B cell (primary cell): ENCODE measurements at regions not wholly inside any gene's neighbourhood (a gene's known extent, or its start where the extent isn't known, plus 50 kb on each side); places are given as distances from the start of the nearest gene placed in this dataset.
A peak's percentile ranks its signal among the peaks of the same experiment; 100 is the strongest.

ENCODE experiments used
- ATAC-seq: fragments of 200-7000 bp; cut with Tn5 transposase; one replicate; pipeline ENCODE4 v1.10.0; 2021; ENCODE audit warnings: low read depth, mild to moderate bottlenecking, moderate number of reproducible peaks, moderate library complexity
- CTCF ChIA-PET: fragments of 350-600 bp; sonication (Branson Sonifier 250); formaldehyde crosslinking; loops from one replicate; lab custom pipeline; 2021; ENCODE audit warnings: antibody characterized with exemption, inconsistent platforms; lab: Charles Lee
- POLR2A ChIA-PET: fragments of 350-600 bp; sonication (Branson Sonifier 250); formaldehyde crosslinking; loops from one replicate; lab custom pipeline; 2021; ENCODE audit warnings: antibody characterized with exemption; lab: Charles Lee
- DNase-seq: peaks from one replicate; pipeline ENCODE4 v3.0.0; 2013
- H2AFZ ChIP-seq: 2 replicates; pipeline ENCODE4 v1.6.1; 2012; ENCODE audit warnings: mild to moderate bottlenecking, low read depth, low read length; ENCODE audit not compliant: insufficient read depth, poor library complexity, severe bottlenecking
- H3K27ac ChIP-seq, 2 donors: 1 replicate in 1 of 2; 2 replicates in 1 of 2; pipeline ENCODE4 v1.5.1; 2012 to 2013; ENCODE audit warnings: low read length in 2 of 2, mild to moderate bottlenecking in 2 of 2, moderate library complexity in 1 of 2
- H3K27me3 ChIP-seq, 4 experiments: fragments of 200-600 bp in 1 of 4; sonication (generic) in 1 of 4; replicated peaks in 1 of 4; 1 replicate in 2 of 4; 2 replicates in 2 of 4; pipeline versions ENCODE4 v1.6.1 to v1.7.0; 2013 to 2016; ENCODE audit warnings: low read length in 3 of 4, mild to moderate bottlenecking in 2 of 4, mixed read lengths in 1 of 4, moderate library complexity in 1 of 4; ENCODE audit not compliant: insufficient read depth in 4 of 4, control insufficient read depth in 3 of 4; ENCODE audit errors: control extremely low read depth in 1 of 4
- H3K36me3 ChIP-seq, 2 experiments: replicated peaks in 1 of 2; 1 replicate in 1 of 2; 2 replicates in 1 of 2; pipeline versions ENCODE4 v1.6.1 to v1.7.1; 2013; ENCODE audit warnings: low read length in 1 of 2; ENCODE audit not compliant: insufficient read depth in 2 of 2, control insufficient read depth in 1 of 2; ENCODE audit errors: control extremely low read depth in 1 of 2, extremely low read depth in 1 of 2
- H3K4me1 ChIP-seq, 2 donors: fragments of 200-600 bp in 1 of 2; sonication (generic) in 1 of 2; 1 replicate in 1 of 2; 2 replicates in 1 of 2; pipeline versions ENCODE4 v1.5.1 to v1.6.1; 2013 to 2017; ENCODE audit warnings: low read length in 2 of 2; ENCODE audit not compliant: control insufficient read depth in 2 of 2, insufficient read depth in 2 of 2
- H3K4me2 ChIP-seq: replicated peaks from 2 replicates; pipeline ENCODE3; 2012; ENCODE audit warnings: mild to moderate bottlenecking, low read depth, low read length; ENCODE audit not compliant: poor library complexity, severe bottlenecking
- H3K4me3 ChIP-seq, 5 experiments: fragments of 200-600 bp in 1 of 5; sonication (generic) in 1 of 5; 1 replicate in 3 of 5; 2 replicates in 2 of 5; pipeline versions ENCODE4 v1.5.1 to v1.7.0; 2011 to 2016; ENCODE audit warnings: low read length in 4 of 5, mild to moderate bottlenecking in 4 of 5, low read depth in 2 of 5, control low read depth in 1 of 5, moderate library complexity in 1 of 5; ENCODE audit not compliant: insufficient read depth in 1 of 5; ENCODE audit errors: control extremely low read depth in 1 of 5, extremely low read depth in 1 of 5
- H3K79me2 ChIP-seq: fragments of 200-600 bp; sonication (generic); one replicate; pipeline ENCODE4 v1.6.0; 2016; ENCODE audit warnings: low read length; ENCODE audit not compliant: control insufficient read depth, insufficient read depth
- H3K9ac ChIP-seq: fragments of 200-600 bp; sonication (generic); 2 replicates; pipeline ENCODE4 v1.6.1; 2017; ENCODE audit warnings: mild to moderate bottlenecking, low read length, moderate library complexity
- H3K9me3 ChIP-seq, 3 donors: one replicate each; pipeline versions ENCODE4 v1.6.1 to v1.7.1; 2013; ENCODE audit warnings: low read length in 2 of 3; ENCODE audit not compliant: control insufficient read depth in 2 of 3, insufficient read depth in 1 of 3; ENCODE audit errors: control extremely low read depth in 1 of 3
- H4K20me1 ChIP-seq: 2 replicates; pipeline ENCODE4 v1.6.0; 2012; ENCODE audit warnings: mild to moderate bottlenecking, low read length; ENCODE audit not compliant: insufficient read depth, control insufficient read depth, poor library complexity, severe bottlenecking
- H3K27ac Mint-ChIP-seq: one replicate; pipeline ENCODE4 v1.8.0; 2021; ENCODE audit warnings: mixed read lengths
- H3K27me3 Mint-ChIP-seq: one replicate; pipeline ENCODE4 v1.8.0; 2021; ENCODE audit warnings: mixed read lengths
- H3K4me1 Mint-ChIP-seq: one replicate; pipeline ENCODE4 v1.8.0; 2021; ENCODE audit warnings: mixed read lengths
- H3K4me3 Mint-ChIP-seq: one replicate; pipeline ENCODE4 v1.8.0; 2021; ENCODE audit warnings: mixed read lengths
- H3K9me3 Mint-ChIP-seq: one replicate; pipeline ENCODE4 v1.8.0; 2022; ENCODE audit warnings: mixed read lengths; ENCODE audit not compliant: insufficient read depth
- CTCF ChIP-seq: fragments of 200-600 bp; IDR thresholded peaks from one replicate; pipeline ENCODE4 v1.8.0; 2022; ENCODE audit warnings: antibody characterized with exemption, mild to moderate bottlenecking
- EZH2 ChIP-seq: IDR thresholded peaks from 2 replicates; pipeline ENCODE4 v1.6.1; 2012; ENCODE audit warnings: borderline replicate concordance, low read depth, mild to moderate bottlenecking, moderate library complexity, low read length; ENCODE audit not compliant: insufficient read depth, poor library complexity, severe bottlenecking
- WGBS: methylation state at CpG from one replicate; pipeline ENCODE4 v1.1.5; 2013; ENCODE audit warnings: missing lambda C conversion rate; ENCODE audit not compliant: insufficient coverage; 5-methylcytosine and 5-hydroxymethylcytosine counted together
- intact Hi-C: fragments of 100-400 bp; cut with micrococcal nuclease; formaldehyde crosslinking; loops from one replicate; pipeline ENCODE4 v1.10.0; 2022

DNA sequence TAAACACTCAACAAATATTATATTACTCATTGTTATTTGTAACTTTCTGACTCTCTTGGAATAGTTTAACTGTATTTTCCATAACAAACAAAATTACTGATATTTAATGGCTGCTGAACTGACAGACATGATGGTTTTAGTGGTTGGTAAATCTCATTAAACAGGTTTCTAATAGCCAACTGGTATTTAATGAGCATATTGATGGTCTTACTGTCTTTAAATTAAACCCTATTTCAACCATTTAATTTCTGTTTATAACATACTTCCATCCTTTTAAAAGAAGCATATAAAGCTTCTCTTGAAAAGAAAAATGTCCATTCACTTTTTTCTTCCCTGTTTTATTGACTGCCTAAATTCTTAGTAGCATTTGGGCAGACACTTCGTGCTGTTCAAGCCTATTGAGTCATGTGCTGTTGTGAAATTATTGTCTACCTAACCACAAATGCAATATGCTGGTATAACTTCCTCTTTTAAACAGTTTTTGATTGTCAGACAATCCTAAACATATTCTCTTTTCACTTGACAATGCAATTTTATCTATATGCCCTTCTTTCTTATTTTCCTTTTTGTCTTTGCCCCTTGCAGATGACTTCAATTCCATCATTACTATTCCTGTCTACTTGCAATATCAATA lies 163.9 kb upstream of the SLC7A11 start:
- H3K27me3 ChIP-seq, result no peaks in the 10 kb centered on the region
- CTCF ChIA-PET, result no interaction called here
- H3K4me3 Mint-ChIP-seq, result no peak overlapping the region
- no peak overlapping the region for H3K9ac ChIP-seq
- no CpG with 5 or more reads among the region's 1 CpG for WGBS
- no peak overlapping the region for H3K4me3 ChIP-seq
- no peaks in the 10 kb centered on the region for H3K27me3 Mint-ChIP-seq
- H4K20me1 ChIP-seq, result no peaks in the 10 kb centered on the region
- H3K4me2 ChIP-seq, result no peak overlapping the region
- POLR2A ChIA-PET, result no interaction called here
- no peaks in the 10 kb centered on the region for H3K79me2 ChIP-seq
- no peaks in the 10 kb centered on the region for H3K4me1 ChIP-seq
- no peak overlapping the region for H3K27ac Mint-ChIP-seq
- ATAC-seq (no peak), DNase-seq (peak; percentile 3)
- TF ChIP-seq CTCF (no peak), EZH2 (no peak)
- no peaks in the 10 kb centered on the region for H3K36me3 ChIP-seq
- H2AFZ ChIP-seq, result no peak overlapping the region
- H3K4me1 Mint-ChIP-seq, result peaks cover 4% of the 10 kb centered on the region
- intact Hi-C loops, result no loop called here
- H3K27ac ChIP-seq, result no peak overlapping the region
- no peaks in the 10 kb centered on the region for H3K9me3 Mint-ChIP-seq
- no peaks in the 10 kb centered on the region for H3K9me3 ChIP-seq

DNA sequence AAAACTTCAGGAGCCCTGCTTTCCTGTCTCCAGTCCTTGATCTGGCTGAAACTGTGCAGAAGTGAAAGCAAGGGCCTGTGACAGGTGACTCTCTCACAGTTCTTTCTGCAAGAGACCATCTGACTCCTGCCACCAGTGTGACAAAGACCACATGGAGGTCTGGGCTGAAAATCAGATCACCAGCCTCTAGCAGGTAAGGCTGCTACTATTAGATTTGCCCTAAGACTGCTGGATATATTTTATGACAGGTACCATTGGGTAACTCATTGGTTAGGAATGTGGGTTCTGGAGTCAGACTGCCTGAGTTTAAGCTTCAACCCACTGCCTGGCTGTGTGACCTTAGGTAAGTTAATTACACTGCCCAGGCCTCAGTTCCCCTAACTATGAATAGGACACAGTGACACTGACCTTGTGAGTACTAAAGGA lies 163.3 kb upstream of the SLC7A11 start:
- Histone ChIP-seq H3K4me2 (no peak overlapping the region), H3K4me3 (no peak overlapping the region), H4K20me1 (no peaks in the 10 kb centered on the region), H3K36me3 (no peaks in the 10 kb centered on the region), H3K27me3 (no peaks in the 10 kb centered on the region), H3K9ac (no peak overlapping the region), H3K27ac (no peak overlapping the region), H3K79me2 (no peaks in the 10 kb centered on the region), H3K4me1 (no peaks in the 10 kb centered on the region), H2AFZ (no peak overlapping the region), H3K9me3 (no peaks in the 10 kb centered on the region)
- H3K4me1 Mint-ChIP-seq, result peaks cover 4% of the 10 kb centered on the region
- no peak overlapping the region for H3K27ac Mint-ChIP-seq
- H3K27me3 Mint-ChIP-seq, result no peaks in the 10 kb centered on the region
- ChIA-PET POLR2A (no interaction called here), CTCF (no interaction called here)
- intact Hi-C loops, result no loop called here
- ATAC-seq, result no peak
- no peaks in the 10 kb centered on the region for H3K9me3 Mint-ChIP-seq
- H3K4me3 Mint-ChIP-seq, result no peak overlapping the region
- DNase-seq, result no peak
- TF ChIP-seq EZH2 (no peak), CTCF (no peak)
